ENCODE measurements at regions not wholly inside any gene's neighbourhood (a gene's known extent, or its start where the extent isn't known, plus 50 kb on each side); places are given as distances from the start of the nearest gene placed in this dataset.
"Not testable (repeated sequence)": the region's sequence is repeated elsewhere in the genome, so short reads cannot be mapped to it uniquely, and the experiment has no call there.

DNA sequence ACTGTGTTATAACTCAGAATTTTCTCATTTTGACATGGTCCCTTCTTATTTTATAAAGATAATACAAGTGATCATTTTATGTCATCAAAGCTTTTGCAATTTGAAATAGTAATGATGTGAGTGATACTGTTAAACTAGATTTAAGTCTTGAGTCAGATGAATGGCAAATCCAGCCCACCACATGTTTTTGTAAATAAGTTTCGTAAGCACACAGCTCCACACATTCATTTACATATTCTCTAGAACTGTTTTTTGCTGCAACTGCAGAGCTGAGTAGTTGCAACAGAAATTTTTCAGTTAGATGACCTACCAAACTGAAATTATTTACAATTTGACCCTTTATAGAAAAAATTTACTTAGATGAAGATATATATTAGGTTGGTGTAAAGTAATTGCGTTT is 108.1 kb downstream of the CDRT15L2 start:
- FAIRE-seq; H3K4me3 ChIP-seq; H3K27me3 ChIP-seq; ATAC-seq; H3K36me3 ChIP-seq; DNase-seq; intact Hi-C loops (cut with DNase I); H3K9me3 ChIP-seq; H3K27ac ChIP-seq; H3K4me1 ChIP-seq: not testable (repeated sequence)
- WGBS, 2 donors, result no CpG with 5 or more reads among the region's 2 CpGs

- H3K27ac ChIP-seq; H3K9me3 ChIP-seq; DNase-seq; ATAC-seq; H3K36me3 ChIP-seq; H3K4me3 ChIP-seq; FAIRE-seq; H3K27me3 ChIP-seq; H3K4me1 ChIP-seq; intact Hi-C loops (cut with DNase I): not testable (repeated sequence)
- 40 to 42% methylated on average over 10 of the region's 10 CpGs for WGBS, 2 donors
Measured at GRCh38 chr17:20689170-20689749, 109.7 kb downstream of the CDRT15L2 start.

DNA sequence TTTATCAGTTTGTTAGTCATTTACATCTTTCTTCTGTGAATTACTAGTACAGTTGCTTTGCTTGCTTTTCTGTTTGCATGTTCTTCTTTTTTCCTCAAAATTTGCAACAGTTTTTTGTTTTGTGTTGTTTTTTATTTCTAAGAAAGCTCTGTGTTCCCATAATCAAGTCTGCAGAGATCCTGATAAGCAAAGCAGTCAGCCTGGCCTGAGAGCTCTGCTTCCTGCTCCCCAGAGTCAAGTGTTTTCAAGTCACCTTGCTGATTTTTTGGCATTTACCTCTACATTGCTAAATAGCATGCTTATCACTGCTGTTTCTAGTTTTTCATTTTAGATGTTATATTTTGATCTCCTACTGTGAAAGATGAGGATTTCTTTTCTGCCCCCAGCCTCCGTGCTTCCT is 113.2 kb downstream of the CDRT15L2 start:
- DNase-seq; FAIRE-seq; H3K27ac ChIP-seq; ATAC-seq; H3K4me1 ChIP-seq; H3K36me3 ChIP-seq; H3K4me3 ChIP-seq; intact Hi-C loops (cut with DNase I); H3K27me3 ChIP-seq; H3K9me3 ChIP-seq: not testable (repeated sequence)
- WGBS, 2 donors, result 46 to 63% methylated on average over 1 of the region's 1 CpG

GRCh38 chr17:20695871-20696270 is 116.3 kb downstream of the CDRT15L2 start:
- not testable (repeated sequence) for H3K4me1 ChIP-seq, FAIRE-seq

GRCh38 chr17:20698463-20699206 is 119.1 kb downstream of the CDRT15L2 start:
- FAIRE-seq; intact Hi-C loops (cut with DNase I); H3K4me1 ChIP-seq; H3K9me3 ChIP-seq; H3K36me3 ChIP-seq; DNase-seq; H3K4me3 ChIP-seq; H3K27ac ChIP-seq; H3K27me3 ChIP-seq: not testable (repeated sequence)
- 41 to 60% methylated on average over 4 to 7 of the region's 8 CpGs for WGBS, 2 donors
- ATAC-seq, result peak in 3 of 4 donors; percentile 38 to 68 (median 66)

More at GRCh38 chr17:20695871-20696270, 116.3 kb downstream of the CDRT15L2 start:
- WGBS, 2 donors, result 59 to 64% methylated on average over 1 of the region's 1 CpG
- H3K27ac ChIP-seq; H3K9me3 ChIP-seq; H3K36me3 ChIP-seq; ATAC-seq; H3K4me3 ChIP-seq; DNase-seq; H3K27me3 ChIP-seq; intact Hi-C loops (cut with DNase I): not testable (repeated sequence)

GRCh38 chr17:20700528-20700927 is 121.0 kb downstream of the CDRT15L2 start:
- H3K36me3 ChIP-seq; H3K4me1 ChIP-seq; intact Hi-C loops (cut with DNase I); H3K27ac ChIP-seq; H3K27me3 ChIP-seq; ATAC-seq; H3K9me3 ChIP-seq; H3K4me3 ChIP-seq; FAIRE-seq; DNase-seq: not testable (repeated sequence)
- WGBS, 2 donors, result 60 to 92% methylated on average over 2 to 4 of the region's 5 CpGs

DNA sequence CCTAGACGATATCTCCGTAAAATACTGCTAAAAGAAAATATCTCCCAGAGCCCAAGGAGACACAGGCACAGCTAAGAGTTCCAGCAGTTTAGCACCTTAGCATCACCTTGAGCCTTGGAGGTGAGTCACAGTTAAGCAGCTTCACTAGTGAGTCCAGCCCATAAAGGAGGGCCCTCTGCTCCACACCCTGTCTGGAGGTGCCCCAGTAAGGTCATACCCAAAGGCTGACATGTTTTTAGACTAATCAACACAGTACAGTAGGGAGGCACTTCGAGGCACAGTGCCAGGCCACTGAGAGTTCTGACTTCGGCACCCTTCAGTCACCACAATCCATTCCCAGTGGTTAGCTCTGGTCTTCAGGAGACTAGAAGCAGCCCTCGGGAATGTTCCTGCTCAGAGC is 121.8 kb downstream of the CDRT15L2 start:
- H3K27ac ChIP-seq; intact Hi-C loops (cut with DNase I); FAIRE-seq; H3K4me1 ChIP-seq; H3K4me3 ChIP-seq; ATAC-seq; H3K9me3 ChIP-seq; H3K27me3 ChIP-seq; H3K36me3 ChIP-seq; DNase-seq: not testable (repeated sequence)
- 71% methylated on average over 5 of the region's 5 CpGs for WGBS, 2 donors

DNA sequence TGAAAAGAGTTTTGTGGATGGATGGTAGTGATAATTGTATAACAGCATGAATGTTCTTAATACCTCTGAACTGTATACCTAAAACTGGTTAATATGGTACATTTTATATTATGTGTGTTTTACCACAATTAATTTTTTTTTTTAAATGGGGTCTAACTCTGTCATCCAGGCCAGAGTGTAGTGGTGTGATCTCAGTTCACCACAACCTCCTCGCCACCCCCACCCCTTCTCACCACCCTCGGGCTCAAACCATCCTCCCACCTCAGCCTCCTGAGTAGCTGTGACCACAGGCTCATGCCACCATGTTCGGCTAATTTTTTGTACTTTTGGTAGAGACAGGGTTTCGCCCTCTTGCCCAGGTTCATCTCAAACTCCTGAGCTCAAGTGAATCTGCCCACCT is 123.2 kb downstream of the CDRT15L2 start:
- Histone ChIP-seq H3K27ac (no peak overlapping the region), H3K4me1 (no peaks in the 10 kb centered on the region), H3K27me3 (no peaks in the 10 kb centered on the region), H3K9me3 (no peaks in the 10 kb centered on the region), H3K4me3 (no peak overlapping the region), H3K36me3 (no peaks in the 10 kb centered on the region)
- ATAC-seq, result no peak
- WGBS, 2 donors, result 83 to 90% methylated on average over 4 of the region's 4 CpGs
- no peak for FAIRE-seq
- no peak for DNase-seq
- intact Hi-C loops (cut with DNase I), result no loop called here
- no peak for TF ChIP-seq CTCF (IDR thresholded peaks at IDR 0.05)

All from pancreas (tissue), 10 donors.